ENCODE measurements at regions not wholly inside any gene's neighbourhood (a gene's known extent, or its start where the extent isn't known, plus 50 kb on each side); places are given as distances from the start of the nearest gene placed in this dataset.

- H3K27me3 Mint-ChIP-seq: no peaks in the 10 kb centered on the region
- no peak overlapping the region for H3K27ac Mint-ChIP-seq
- CTCF ChIA-PET: no interaction called here
- H3K36me3 Mint-ChIP-seq: no peaks in the 10 kb centered on the region
- ATAC-seq: no peak
- no peak overlapping the region for H3K4me3 Mint-ChIP-seq
- no peaks in the 10 kb centered on the region for H3K4me1 Mint-ChIP-seq
- no peaks in the 10 kb centered on the region for H3K9me3 Mint-ChIP-seq (ENCODE audit: low read depth)
- no peak for DNase-seq
Observed at GRCh38 chr2:19746137-19746600, 155.6 kb downstream of the TTC32 start.

- Mint-ChIP-seq H3K36me3 (no peaks in the 10 kb centered on the region), H3K4me1 (no peaks in the 10 kb centered on the region), H3K27ac (no peak overlapping the region), H3K9me3 (ENCODE audit: low read depth) (no peaks in the 10 kb centered on the region), H3K27me3 (peaks cover under 1% of the 10 kb centered on the region), H3K4me3 (no peak overlapping the region)
- no peak for ATAC-seq
- CTCF ChIA-PET: no interaction called here
- DNase-seq: peak; percentile 31
Observed at GRCh38 chr2:19745318-19746136, 156.3 kb downstream of the TTC32 start.

DNA sequence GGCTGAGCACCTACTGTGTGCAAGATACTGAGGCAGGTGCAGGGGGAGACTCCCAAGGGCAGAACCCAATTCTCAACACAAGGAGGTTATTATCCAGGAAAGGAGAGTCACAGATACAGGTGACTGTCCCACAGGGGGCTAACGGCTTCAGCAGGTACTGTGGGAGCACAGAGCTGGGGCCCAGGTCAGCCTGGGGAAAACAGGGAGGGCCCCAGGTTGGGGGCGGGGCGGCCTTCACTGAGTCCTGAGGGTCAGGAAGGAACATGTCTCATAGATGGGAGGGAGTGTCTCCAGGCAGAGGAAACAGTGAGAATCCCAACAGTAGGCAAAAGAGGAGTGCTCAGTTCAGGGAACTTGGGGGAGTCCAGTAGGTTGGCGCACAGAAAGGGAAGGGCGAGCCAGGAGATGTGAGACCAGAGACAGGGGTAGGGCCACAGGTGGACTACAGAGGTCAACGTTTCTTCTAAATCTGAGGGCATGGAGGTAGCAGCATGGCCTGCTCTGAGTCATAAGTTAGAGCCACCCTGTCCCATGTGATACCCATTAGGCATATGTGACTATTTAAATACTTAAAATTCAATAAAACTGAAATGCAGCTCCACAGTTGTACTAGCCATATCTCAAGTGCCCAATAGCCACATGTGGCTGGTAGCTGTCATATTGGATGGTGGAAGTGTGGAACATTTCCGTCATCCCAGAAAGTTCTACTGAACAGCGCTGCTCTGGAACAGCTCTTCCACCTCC, 157.2 kb downstream of the TTC32 start:
- Mint-ChIP-seq H3K36me3 (no peaks in the 10 kb centered on the region), H3K27me3 (peaks cover 9% of the 10 kb centered on the region), H3K27ac (no peak overlapping the region), H3K4me3 (no peak overlapping the region), H3K9me3 (ENCODE audit: low read depth) (no peaks in the 10 kb centered on the region), H3K4me1 (no peaks in the 10 kb centered on the region)
- CTCF ChIA-PET: no interaction called here
- ATAC-seq (no peak), DNase-seq (peak; percentile 2)

DNA sequence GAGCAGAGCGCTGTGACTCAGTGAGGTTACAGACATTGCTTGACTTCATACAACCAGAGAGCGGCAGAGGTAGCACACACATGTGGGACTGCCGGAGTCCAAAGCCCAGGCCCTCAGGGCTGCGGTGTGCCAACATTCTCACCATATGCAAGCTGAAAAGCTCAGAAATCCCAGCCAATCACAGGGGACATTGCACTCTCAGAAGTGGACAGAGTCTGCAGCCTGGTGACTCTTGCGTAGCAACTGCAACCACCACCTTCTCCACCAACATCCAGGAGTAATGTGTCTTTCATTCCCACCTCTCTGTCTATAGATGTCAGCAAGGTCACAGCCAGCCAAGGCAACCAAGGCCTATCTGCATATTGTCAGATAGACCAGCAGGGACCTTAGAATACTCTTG, 158.1 kb downstream of the TTC32 start:
- Mint-ChIP-seq H3K4me1 (no peaks in the 10 kb centered on the region), H3K27ac (no peak overlapping the region), H3K4me3 (no peak overlapping the region), H3K36me3 (no peaks in the 10 kb centered on the region), H3K9me3 (ENCODE audit: low read depth) (no peaks in the 10 kb centered on the region), H3K27me3 (peaks cover 12% of the 10 kb centered on the region)
- DNase-seq: no peak
- ATAC-seq: no peak
- CTCF ChIA-PET: no interaction called here

DNA sequence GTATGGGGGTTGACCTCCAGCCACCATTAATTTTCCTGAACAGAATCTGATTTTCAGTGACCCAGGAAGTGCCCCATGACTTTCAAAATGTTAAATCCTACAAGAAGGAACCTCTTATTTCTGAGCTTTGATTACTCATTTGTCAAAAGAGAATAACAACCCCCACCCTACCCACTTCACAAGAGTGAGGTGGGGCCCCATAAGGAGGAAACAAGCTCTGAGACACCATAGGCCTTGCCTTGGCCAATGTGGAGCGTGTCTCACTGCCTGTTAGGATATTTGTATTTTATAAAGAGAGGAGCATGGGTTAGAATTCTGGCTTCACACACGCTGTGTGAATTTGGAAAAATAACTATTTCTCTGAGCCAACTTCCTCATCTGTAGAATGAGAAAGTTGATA, 158.9 kb downstream of the TTC32 start:
- H3K36me3 Mint-ChIP-seq: no peaks in the 10 kb centered on the region
- H3K4me1 Mint-ChIP-seq: no peaks in the 10 kb centered on the region
- peaks cover 17% of the 10 kb centered on the region for H3K27me3 Mint-ChIP-seq
- ATAC-seq (no peak), DNase-seq (no peak)
- H3K4me3 Mint-ChIP-seq: no peak overlapping the region
- H3K9me3 Mint-ChIP-seq (ENCODE audit: low read depth): no peaks in the 10 kb centered on the region
- H3K27ac Mint-ChIP-seq: no peak overlapping the region
- CTCF ChIA-PET: no interaction called here

GRCh38 chr2:19739256-19739655, 162.5 kb downstream of the TTC32 start:
- CTCF ChIA-PET: no interaction called here
- DNase-seq: no peak
- H3K4me3 Mint-ChIP-seq: no peak overlapping the region
- ATAC-seq: no peak
- no peaks in the 10 kb centered on the region for H3K9me3 Mint-ChIP-seq (ENCODE audit: low read depth)
- H3K4me1 Mint-ChIP-seq: no peaks in the 10 kb centered on the region
- no peak overlapping the region for H3K27ac Mint-ChIP-seq
- H3K36me3 Mint-ChIP-seq: no peaks in the 10 kb centered on the region
- peaks cover 18% of the 10 kb centered on the region for H3K27me3 Mint-ChIP-seq

DNA sequence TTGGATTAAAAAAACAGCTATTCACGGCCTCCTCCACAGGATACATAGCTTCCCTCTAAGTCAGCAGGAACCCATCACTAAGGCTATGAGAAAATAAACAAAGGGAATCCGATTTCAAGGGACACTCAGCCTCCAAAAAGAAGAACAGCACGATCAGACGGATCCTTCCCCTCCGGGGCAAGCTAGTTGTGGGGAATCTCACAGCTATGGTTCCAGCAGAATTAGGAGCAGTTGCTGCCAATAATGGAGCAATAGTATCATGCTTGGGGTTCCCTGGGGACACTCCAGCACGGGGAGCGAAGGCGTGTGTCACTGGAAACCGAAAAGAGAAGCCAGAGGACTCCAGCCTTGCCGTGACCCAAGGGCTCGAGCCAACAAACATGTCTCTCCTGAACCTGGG, 163.1 kb downstream of the TTC32 start:
- Mint-ChIP-seq H3K27me3 (peaks cover 18% of the 10 kb centered on the region), H3K27ac (no peak overlapping the region), H3K9me3 (ENCODE audit: low read depth) (no peaks in the 10 kb centered on the region), H3K4me3 (no peak overlapping the region), H3K36me3 (no peaks in the 10 kb centered on the region), H3K4me1 (no peaks in the 10 kb centered on the region)
- CTCF ChIA-PET: no interaction called here
- no peak for DNase-seq
- ATAC-seq: no peak

DNA sequence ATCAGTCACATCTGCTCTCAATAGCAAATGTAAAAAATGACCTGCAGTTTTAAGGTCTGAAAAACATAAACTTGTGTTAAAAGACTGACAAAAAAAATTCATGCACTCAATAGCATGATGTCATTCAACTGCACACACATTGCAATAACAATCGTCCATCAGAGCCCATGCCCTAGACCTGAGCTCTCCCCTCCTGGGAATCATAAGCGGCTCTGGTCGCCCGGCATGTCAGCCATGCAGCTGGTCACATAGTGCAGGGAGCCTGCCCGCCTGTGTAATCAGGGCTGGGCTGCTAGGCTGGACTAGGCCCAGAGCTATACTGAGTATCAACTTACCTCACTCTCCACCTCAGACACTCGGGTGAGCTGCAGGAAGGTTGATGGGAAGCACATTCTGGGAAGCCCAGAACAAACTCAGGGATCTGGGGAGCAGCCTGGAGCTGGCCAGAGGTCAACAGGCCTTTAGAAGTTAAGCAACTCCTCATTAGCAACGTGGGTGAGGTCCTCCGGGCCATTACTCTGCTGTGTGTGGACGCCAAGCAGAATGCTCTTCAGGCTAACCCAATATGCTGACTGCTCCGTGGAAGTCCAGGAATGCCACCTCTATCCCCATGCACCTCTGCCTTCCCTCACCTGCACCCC, 165.5 kb downstream of the TTC32 start:
- no peak for ATAC-seq
- CTCF ChIA-PET: no interaction called here
- Mint-ChIP-seq H3K36me3 (no peaks in the 10 kb centered on the region), H3K9me3 (ENCODE audit: low read depth) (no peaks in the 10 kb centered on the region), H3K27ac (no peak overlapping the region), H3K27me3 (peaks cover 22% of the 10 kb centered on the region), H3K4me1 (no peaks in the 10 kb centered on the region), H3K4me3 (no peak overlapping the region)
- DNase-seq: no peak

DNA sequence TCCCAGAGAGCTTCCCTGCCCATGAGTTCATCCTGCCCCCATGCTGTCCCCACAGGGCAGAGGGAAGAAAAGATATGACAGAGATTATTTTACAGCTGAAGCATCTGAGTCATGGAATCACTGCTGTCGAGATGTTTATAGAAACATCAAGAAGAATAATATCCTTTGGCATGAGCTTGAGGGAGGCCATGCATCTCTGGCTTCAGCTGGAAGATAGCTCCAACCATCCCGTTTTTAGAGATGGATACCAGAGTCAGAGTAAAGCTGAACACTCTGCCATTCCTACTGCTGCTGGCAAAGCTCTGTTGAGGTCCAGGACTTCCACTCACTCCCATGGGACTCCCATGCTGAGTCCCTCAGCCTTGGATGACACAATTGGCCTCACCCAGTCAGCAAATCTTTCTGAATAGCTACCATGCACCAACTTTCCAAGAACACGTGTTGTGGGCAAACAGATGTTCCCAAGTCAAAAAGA, 167.8 kb downstream of the TTC32 start:
- peaks cover 10% of the 10 kb centered on the region for H3K27me3 Mint-ChIP-seq
- H3K36me3 Mint-ChIP-seq: no peaks in the 10 kb centered on the region
- DNase-seq: no peak
- H3K4me1 Mint-ChIP-seq: no peaks in the 10 kb centered on the region
- no peak overlapping the region for H3K4me3 Mint-ChIP-seq
- no peaks in the 10 kb centered on the region for H3K9me3 Mint-ChIP-seq (ENCODE audit: low read depth)
- H3K27ac Mint-ChIP-seq: no peak overlapping the region
- ATAC-seq: no peak
- CTCF ChIA-PET: no interaction called here

DNA sequence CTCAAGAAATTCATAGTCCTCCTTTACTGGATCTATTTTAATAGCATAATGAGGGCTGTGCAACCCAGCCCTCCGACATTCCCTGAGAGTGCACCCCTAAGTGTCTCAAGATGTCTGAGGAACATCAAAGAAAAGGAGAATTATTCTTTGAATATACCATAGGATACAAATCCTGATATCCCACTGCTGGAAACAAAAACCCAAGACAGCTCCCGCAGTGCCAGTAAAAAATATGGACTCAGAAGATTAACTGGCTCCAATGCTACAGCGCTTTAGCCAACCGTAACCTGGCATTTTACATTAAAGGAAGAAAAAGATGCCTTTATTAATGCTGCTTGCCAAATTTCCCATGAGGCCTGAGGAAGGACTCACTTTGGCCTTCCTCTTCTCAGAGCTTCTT, 168.4 kb downstream of the TTC32 start:
- CTCF ChIA-PET: no interaction called here
- no peak overlapping the region for H3K4me3 Mint-ChIP-seq
- ATAC-seq: no peak
- H3K27me3 Mint-ChIP-seq: peaks cover 10% of the 10 kb centered on the region
- no peak overlapping the region for H3K27ac Mint-ChIP-seq
- H3K4me1 Mint-ChIP-seq: no peaks in the 10 kb centered on the region
- no peaks in the 10 kb centered on the region for H3K9me3 Mint-ChIP-seq (ENCODE audit: low read depth)
- H3K36me3 Mint-ChIP-seq: no peaks in the 10 kb centered on the region
- DNase-seq: no peak

GRCh38 chr2:19732255-19732654, 169.5 kb downstream of the TTC32 start:
- CTCF ChIA-PET: no interaction called here
- no peaks in the 10 kb centered on the region for H3K9me3 Mint-ChIP-seq (ENCODE audit: low read depth)
- H3K4me3 Mint-ChIP-seq: no peak overlapping the region
- no peaks in the 10 kb centered on the region for H3K36me3 Mint-ChIP-seq
- ATAC-seq: no peak
- H3K27me3 Mint-ChIP-seq: peaks cover 6% of the 10 kb centered on the region
- H3K27ac Mint-ChIP-seq: no peak overlapping the region
- no peaks in the 10 kb centered on the region for H3K4me1 Mint-ChIP-seq
- DNase-seq: no peak

DNA sequence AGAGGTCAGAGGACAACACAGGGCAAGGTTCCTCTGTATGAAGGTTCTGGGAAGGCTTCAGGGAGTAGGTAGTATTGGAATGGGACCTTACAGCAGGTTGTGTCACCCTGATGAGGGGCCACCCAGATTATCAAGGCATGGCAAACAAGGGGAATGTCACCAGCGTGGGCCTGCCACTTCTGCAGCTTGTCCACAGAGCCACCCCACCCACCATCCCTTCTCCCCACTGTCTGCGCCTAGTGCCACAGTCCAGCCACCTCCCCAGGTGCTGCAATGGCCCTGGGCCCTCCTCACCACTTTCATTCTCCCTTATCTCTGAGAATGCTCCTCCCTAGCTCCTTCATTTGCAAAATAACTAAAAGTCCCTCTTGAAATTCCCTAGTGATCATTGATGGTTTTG, 170.3 kb downstream of the TTC32 start:
- ATAC-seq (no peak), DNase-seq (no peak)
- no peaks in the 10 kb centered on the region for H3K9me3 Mint-ChIP-seq (ENCODE audit: low read depth)
- no peak overlapping the region for H3K4me3 Mint-ChIP-seq
- no peaks in the 10 kb centered on the region for H3K4me1 Mint-ChIP-seq
- CTCF ChIA-PET: no interaction called here
- peaks cover 8% of the 10 kb centered on the region for H3K27me3 Mint-ChIP-seq
- no peaks in the 10 kb centered on the region for H3K36me3 Mint-ChIP-seq
- H3K27ac Mint-ChIP-seq: no peak overlapping the region

DNA sequence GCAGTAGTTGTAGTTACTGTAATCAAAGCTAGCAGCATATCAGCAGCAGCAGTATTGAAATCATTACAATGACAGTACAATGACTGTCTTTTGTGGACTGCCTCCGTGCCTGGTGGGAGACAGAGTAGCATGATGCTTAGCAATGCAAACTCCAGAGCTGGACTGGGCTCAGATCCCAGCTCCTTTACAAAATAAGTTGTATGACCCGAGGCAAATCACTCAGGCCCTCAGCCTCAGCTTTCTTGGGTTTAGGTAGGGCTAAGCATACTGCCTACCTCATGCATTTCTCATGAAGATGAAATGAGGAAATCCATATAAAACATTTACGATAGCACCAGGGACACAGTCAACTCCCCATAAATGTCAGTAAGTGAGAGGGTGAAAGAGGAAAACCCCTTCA, 170.7 kb downstream of the TTC32 start:
- H3K36me3 Mint-ChIP-seq: no peaks in the 10 kb centered on the region
- no peaks in the 10 kb centered on the region for H3K4me1 Mint-ChIP-seq
- H3K27ac Mint-ChIP-seq: no peak overlapping the region
- CTCF ChIA-PET: no interaction called here
- no peak overlapping the region for H3K4me3 Mint-ChIP-seq
- no peak for ATAC-seq
- DNase-seq: no peak
- peaks cover 8% of the 10 kb centered on the region for H3K27me3 Mint-ChIP-seq
- no peaks in the 10 kb centered on the region for H3K9me3 Mint-ChIP-seq (ENCODE audit: low read depth)

- Mint-ChIP-seq H3K36me3 (no peaks in the 10 kb centered on the region), H3K9me3 (ENCODE audit: low read depth) (no peaks in the 10 kb centered on the region), H3K27me3 (peaks cover 8% of the 10 kb centered on the region), H3K4me1 (no peaks in the 10 kb centered on the region), H3K27ac (no peak overlapping the region), H3K4me3 (no peak overlapping the region)
- no peak for DNase-seq
- ATAC-seq: no peak
- CTCF ChIA-PET: no interaction called here
Observed at GRCh38 chr2:19728125-19728524, 173.7 kb downstream of the TTC32 start.

Measured in activated CD8-positive, alpha-beta memory T cell treated with anti-CD3 and anti-CD28 coated beads, Interleukin-2, amount 10 ng/mL, durations not matched to agents 7 days and 5 days (primary cell).